HG02571 (cell line): ENCODE measurements at regions not wholly inside any gene's neighbourhood (a gene's known extent, or its start where the extent isn't known, plus 50 kb on each side); places are given as distances from the start of the nearest gene placed in this dataset.

Experiments used
- ATAC-seq: cut with Tn5 transposase; IDR thresholded peaks from one replicate; pipeline ENCODE4 v1.9.1; 2021; ENCODE audit warnings: mild to moderate bottlenecking, moderate library complexity; ENCODE audit not compliant: unreplicated experiment

DNA sequence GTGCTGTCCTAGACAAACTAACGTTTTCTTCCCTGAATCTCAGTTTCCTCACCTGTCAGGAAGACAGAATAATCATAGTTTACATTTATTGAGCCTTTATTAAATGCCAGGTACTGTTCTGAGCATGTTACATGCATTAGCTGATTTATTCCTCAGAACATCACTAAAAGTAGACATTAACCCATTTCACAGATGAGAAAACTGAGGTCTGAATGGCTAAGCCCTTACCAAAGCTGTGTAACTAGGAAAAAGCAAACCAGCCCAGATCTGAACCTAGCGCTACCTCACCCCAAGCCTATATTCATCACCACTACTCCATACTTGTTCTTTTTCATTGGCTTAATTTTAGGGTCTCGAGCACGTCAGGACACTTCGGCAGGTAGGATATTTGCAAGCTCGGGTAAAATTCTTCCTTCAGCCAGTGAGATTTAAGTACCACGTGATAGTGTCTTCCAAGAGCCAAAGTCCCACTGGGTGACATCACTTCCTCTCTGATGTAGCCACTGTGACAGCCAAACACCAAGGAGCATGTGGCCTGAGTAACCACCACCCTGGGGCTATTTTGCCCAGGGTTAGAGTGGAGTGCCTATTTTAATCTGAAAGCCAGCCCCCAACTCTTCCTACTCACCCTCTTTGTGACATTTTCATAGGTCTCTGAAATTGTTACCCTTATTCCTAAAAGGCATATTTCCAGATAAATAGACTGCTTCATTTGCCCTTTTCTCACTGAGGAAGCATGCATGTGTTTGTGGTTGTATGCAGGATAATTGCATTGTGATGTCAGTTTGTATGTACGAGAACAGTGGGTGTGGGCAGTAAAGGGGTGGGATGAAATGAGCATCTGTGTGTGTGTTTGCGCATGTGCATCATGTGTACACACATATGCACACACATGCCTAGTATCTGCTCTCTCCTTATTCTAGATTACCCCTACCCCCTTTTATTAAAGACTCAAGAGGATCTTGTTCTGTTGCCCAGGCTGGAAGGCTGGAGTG is 62.2 kb upstream of the WSCD2 start:
- ATAC-seq = no peak

DNA sequence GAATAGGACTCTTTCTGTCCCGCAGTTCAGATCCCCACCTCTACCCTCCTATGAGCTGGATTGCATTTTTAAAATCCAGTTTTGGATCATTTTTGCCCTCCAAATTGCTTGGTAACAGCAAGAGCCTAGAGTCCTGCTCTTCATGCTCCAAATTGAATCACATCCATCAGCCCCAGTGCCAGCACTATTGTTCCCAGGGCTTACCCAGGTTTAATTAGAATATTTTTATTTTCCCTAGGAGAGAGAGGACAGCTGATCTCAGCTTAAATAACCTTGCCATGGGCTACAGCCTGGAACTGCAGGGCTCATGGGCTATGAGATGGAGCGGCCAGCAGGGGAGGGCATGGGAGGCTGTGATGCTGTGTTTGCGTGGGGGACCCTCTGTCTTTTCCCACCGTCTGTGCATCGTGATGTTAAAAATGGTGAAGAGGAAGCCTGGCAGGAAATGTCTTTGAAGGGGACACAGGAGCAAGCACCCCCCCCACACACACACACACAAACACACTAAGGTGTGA is 59.4 kb upstream of the WSCD2 start:
- no peak for ATAC-seq

DNA sequence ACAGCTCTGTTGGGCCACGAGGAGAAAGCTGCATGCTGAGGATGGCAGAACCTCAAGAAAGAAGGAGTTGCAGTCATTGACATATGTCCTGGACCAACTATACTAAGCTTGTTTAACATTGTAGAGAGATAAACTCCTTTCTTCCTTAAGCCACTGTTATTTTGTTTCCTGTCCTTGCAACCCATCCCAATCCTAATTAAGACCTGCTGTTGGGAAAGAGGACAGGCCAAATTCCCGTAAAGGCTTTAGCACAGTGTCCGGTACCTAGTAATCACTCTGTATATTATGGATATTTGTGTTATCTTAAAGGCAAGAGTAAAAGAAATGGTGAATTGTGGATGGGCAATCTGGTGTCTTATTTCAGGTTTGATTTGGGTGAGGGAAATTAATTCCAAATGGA is 53.5 kb upstream of the WSCD2 start:
- no peak for ATAC-seq

DNA sequence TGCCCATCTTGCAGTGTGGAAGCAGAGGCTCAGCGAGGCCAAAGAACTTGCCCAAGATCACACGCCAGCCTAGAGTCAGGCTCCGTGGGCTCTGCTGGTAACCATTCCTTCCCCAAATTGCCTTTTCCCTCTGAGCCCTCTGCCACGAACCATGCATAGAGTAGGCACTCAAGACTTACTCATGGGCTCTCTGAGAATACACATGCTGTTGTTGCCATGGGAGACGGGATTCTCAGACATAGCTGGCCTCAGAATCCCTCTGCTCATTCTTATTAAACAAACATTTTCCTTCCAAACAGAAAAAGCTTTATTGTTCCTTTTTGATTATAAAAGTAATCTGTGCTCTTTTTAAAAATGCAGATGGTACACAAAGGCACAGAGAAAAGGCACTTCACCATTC is 52.5 kb upstream of the WSCD2 start:
- no peak for ATAC-seq

DNA sequence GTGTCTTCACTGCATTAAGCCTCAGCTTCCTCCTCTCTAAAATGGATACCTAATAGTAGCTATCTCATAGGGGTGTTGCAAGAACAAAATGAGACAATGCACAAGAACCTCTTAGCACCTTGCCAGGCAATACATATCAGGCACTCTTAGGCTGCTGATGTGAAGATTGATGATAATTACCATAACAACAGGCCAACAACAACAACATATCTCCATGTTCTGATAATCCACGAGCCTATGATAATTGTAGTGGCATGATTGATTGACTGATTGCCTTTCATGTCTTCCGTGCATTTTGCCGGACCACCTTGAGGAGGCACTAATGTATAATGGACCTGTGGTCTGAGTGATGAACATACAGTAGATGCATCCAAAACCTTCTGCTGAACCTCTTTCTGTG is 50.7 kb upstream of the WSCD2 start:
- no peak for ATAC-seq
